H1 (cell line): ENCODE measurements at regions not wholly inside any gene's neighbourhood (a gene's known extent, or its start where the extent isn't known, plus 50 kb on each side); places are given as distances from the start of the nearest gene placed in this dataset.
A peak's percentile ranks its signal among the peaks of the same experiment; 100 is the strongest.

Experiments used
- CTCF ChIA-PET: fragments of 300-600 bp; sonication (Branson Sonifier 250); formaldehyde crosslinking; loops from one replicate; lab custom pipeline; 2021; ENCODE audit not compliant: partially characterized antibody; lab: Charles Lee
- POLR2A ChIA-PET: fragments of 300-600 bp; sonication (Branson Sonifier 250); formaldehyde crosslinking; loops from one replicate; lab custom pipeline; 2021; ENCODE audit warnings: inconsistent platforms; ENCODE audit not compliant: partially characterized antibody; lab: Charles Lee
- DNase-seq, 2 experiments: peaks; one replicate each; pipeline versions ENCODE4 v3.0.0 to v3.0.0-alpha.2; 2010 to 2022; ENCODE audit warnings: low spot score in 2 of 2, low read depth in 1 of 2, mixed read lengths in 1 of 2
- FAIRE-seq: peaks from 2 replicates; lab custom pipeline; 2011; peaks lifted over from hg19 to GRCh38; lab: Jason Lieb, UNC
- H2AFZ ChIP-seq: 2 replicates; pipeline ENCODE4 v1.8.1; 2012; ENCODE audit warnings: low read length, inconsistent platforms
- H2AK5ac ChIP-seq: 2 replicates; pipeline ENCODE4 v1.6.1; 2013; ENCODE audit warnings: low read depth, low read length
- H2BK120ac ChIP-seq: replicated peaks from 2 replicates; pipeline ENCODE3; 2013; ENCODE audit warnings: low read depth, low read length, inconsistent platforms
- H2BK12ac ChIP-seq: 2 replicates; pipeline ENCODE4 v1.6.1; 2013; ENCODE audit warnings: low read depth, low read length
- H2BK15ac ChIP-seq: 2 replicates; pipeline ENCODE4 v1.6.1; 2013; ENCODE audit warnings: low read length
- H2BK20ac ChIP-seq: 2 replicates; pipeline ENCODE4 v1.6.1; 2013; ENCODE audit warnings: low read length
- H2BK5ac ChIP-seq: 2 replicates; pipeline ENCODE4 v1.6.1; 2013; ENCODE audit warnings: low read depth, low read length
- H3K14ac ChIP-seq: 2 replicates; pipeline ENCODE4 v1.6.1; 2013; ENCODE audit warnings: inconsistent platforms; ENCODE audit not compliant: insufficient read length
- H3K18ac ChIP-seq: 2 replicates; pipeline ENCODE4 v1.6.1; 2013; ENCODE audit warnings: low read length; ENCODE audit errors: extremely low read depth
- H3K23ac ChIP-seq: 2 replicates; pipeline ENCODE4 v1.6.1; 2013; ENCODE audit warnings: inconsistent platforms; ENCODE audit not compliant: insufficient read length
- H3K23me2 ChIP-seq: 2 replicates; pipeline ENCODE4 v1.6.1; 2013; ENCODE audit warnings: low read depth, low read length
- H3K27ac ChIP-seq: 2 replicates; pipeline ENCODE4 v1.6.1; 2011; ENCODE audit warnings: low read depth, low read length, inconsistent platforms
- H3K27me3 ChIP-seq, 4 experiments: replicated peaks in 1 of 4; 1 replicate in 1 of 4; 2 replicates in 3 of 4; pipeline versions ENCODE4 v1.6.1 to v1.8.1; 2011 to 2013; ENCODE audit warnings: low read length in 3 of 4, mild to moderate bottlenecking in 3 of 4, inconsistent platforms in 2 of 4, mixed read lengths in 2 of 4, moderate library complexity in 1 of 4; ENCODE audit not compliant: control insufficient read depth in 3 of 4, insufficient read depth in 3 of 4; ENCODE audit errors: extremely low read depth in 1 of 4
- H3K36me3 ChIP-seq, 4 experiments: 2 replicates each; pipeline versions ENCODE4 v1.6.1 to v1.8.1; 2011 to 2013; ENCODE audit warnings: mild to moderate bottlenecking in 4 of 4, low read length in 3 of 4, moderate library complexity in 2 of 4, control low read depth in 1 of 4, inconsistent platforms in 1 of 4; ENCODE audit not compliant: insufficient read depth in 4 of 4, control insufficient read depth in 2 of 4
- H3K4ac ChIP-seq: replicated peaks from 2 replicates; pipeline ENCODE3; 2013; ENCODE audit warnings: low read length, low read depth, mixed read lengths, inconsistent platforms; ENCODE audit not compliant: insufficient read length
- H3K4me1 ChIP-seq, 4 experiments: replicated peaks in 1 of 4; 1 replicate in 1 of 4; 2 replicates in 3 of 4; pipeline versions ENCODE4 v1.6.1 to v1.8.1; 2011 to 2013; ENCODE audit warnings: low read length in 3 of 4, inconsistent platforms in 2 of 4, mixed read lengths in 1 of 4; ENCODE audit not compliant: insufficient read depth in 4 of 4, control insufficient read depth in 3 of 4
- H3K4me2 ChIP-seq, 2 experiments: 2 replicates each; pipeline versions ENCODE4 v1.6.1 to v1.8.1; 2011 to 2013; ENCODE audit warnings: low read depth in 2 of 2, low read length in 2 of 2, control low read depth in 1 of 2, inconsistent platforms in 1 of 2, mild to moderate bottlenecking in 1 of 2; ENCODE audit not compliant: insufficient read depth in 1 of 2
- H3K4me3 ChIP-seq, 4 experiments: fragments of 200-600, 300-600 bp in 1 of 4; sonication (generic), shearing (Covaris generic), sonication (Bioruptor Twin) in 1 of 4; 2 replicates each; pipeline versions ENCODE4 v1.5.1 to v1.8.1; 2011 to 2016; ENCODE audit warnings: low read length in 4 of 4, low read depth in 3 of 4, control low read depth in 2 of 4, inconsistent platforms in 2 of 4, mild to moderate bottlenecking in 2 of 4, mixed read lengths in 1 of 4, moderate library complexity in 1 of 4; ENCODE audit not compliant: insufficient read depth in 2 of 4; ENCODE audit errors: extremely low read depth in 1 of 4
- H3K56ac ChIP-seq: replicated peaks from 2 replicates; pipeline ENCODE3; 2013; ENCODE audit warnings: low read depth, mild to moderate bottlenecking, mixed read lengths, low read length, inconsistent platforms; ENCODE audit not compliant: insufficient read length
- H3K79me1 ChIP-seq: 2 replicates; pipeline ENCODE4 v1.6.1; 2013; ENCODE audit warnings: low read depth, low read length, control low read depth
- H3K79me2 ChIP-seq, 2 experiments: 2 replicates each; pipeline versions ENCODE4 v1.6.1 to v1.8.1; 2012 to 2013; ENCODE audit warnings: low read length in 2 of 2, mild to moderate bottlenecking in 2 of 2, inconsistent platforms in 1 of 2; ENCODE audit not compliant: insufficient read depth in 2 of 2, control insufficient read depth in 1 of 2
- H3K9ac ChIP-seq, 4 experiments: replicated peaks in 1 of 4; 1 replicate in 1 of 4; 2 replicates in 3 of 4; pipeline versions ENCODE4 v1.6.1 to v1.8.1; 2011 to 2013; ENCODE audit warnings: low read depth in 3 of 4, low read length in 3 of 4, control low read depth in 2 of 4, mild to moderate bottlenecking in 2 of 4, moderate library complexity in 2 of 4, inconsistent platforms in 1 of 4; ENCODE audit errors: extremely low read depth in 1 of 4
- H3K9me3 ChIP-seq, 2 experiments: 2 replicates each; pipeline versions ENCODE4 v1.6.1 to v1.8.1; 2012 to 2013; ENCODE audit warnings: mild to moderate bottlenecking in 2 of 2, moderate library complexity in 2 of 2, control low read depth in 1 of 2, inconsistent platforms in 1 of 2, low read depth in 1 of 2, low read length in 1 of 2, mixed read lengths in 1 of 2; ENCODE audit not compliant: insufficient read depth in 2 of 2
- H4K20me1 ChIP-seq, 2 experiments: replicated peaks in 1 of 2; 2 replicates each; pipeline versions ENCODE3 to v1.8.1; 2011 to 2013; ENCODE audit warnings: inconsistent platforms in 2 of 2, low read length in 2 of 2, mild to moderate bottlenecking in 1 of 2; ENCODE audit not compliant: insufficient read depth in 2 of 2, control insufficient read depth in 1 of 2
- H4K5ac ChIP-seq: 2 replicates; pipeline ENCODE4 v1.6.1; 2013; ENCODE audit warnings: low read length, low read depth, mixed read lengths, inconsistent platforms; ENCODE audit not compliant: insufficient read length
- H4K8ac ChIP-seq: 2 replicates; pipeline ENCODE4 v1.8.0; 2013; ENCODE audit warnings: mild to moderate bottlenecking, moderate library complexity, low read length, inconsistent platforms; ENCODE audit not compliant: insufficient read depth; ENCODE audit errors: extremely low read depth
- H4K91ac ChIP-seq: replicated peaks from 2 replicates; pipeline ENCODE3; 2013; ENCODE audit warnings: low read length, mixed read lengths, inconsistent platforms; ENCODE audit not compliant: insufficient read length
- CTBP2 ChIP-seq: IDR thresholded peaks from 2 replicates; pipeline ENCODE4 v1.7.0; 2011; ENCODE audit warnings: borderline replicate concordance, mild to moderate bottlenecking, moderate library complexity, mixed read lengths, low read length; ENCODE audit not compliant: insufficient read depth, insufficient read length
- E2F6 ChIP-seq: IDR thresholded peaks from 2 replicates; pipeline ENCODE4 v1.6.1; 2012; ENCODE audit warnings: inconsistent platforms
- KDM5A ChIP-seq: fragments of 200-600 bp; IDR thresholded peaks from 2 replicates; pipeline ENCODE4 v1.7.1; 2012; ENCODE audit warnings: mild to moderate bottlenecking, low read length, inconsistent platforms, mixed read lengths
- NANOG ChIP-seq: IDR thresholded peaks from 2 replicates; pipeline ENCODE4 v1.6.1; 2011; ENCODE audit warnings: low read length, low read depth, mild to moderate bottlenecking, inconsistent platforms; ENCODE audit not compliant: insufficient read depth, poor library complexity, severe bottlenecking
- RXRA ChIP-seq: IDR thresholded peaks from 2 replicates; pipeline ENCODE4 v1.6.1; 2011; ENCODE audit warnings: low read depth, mild to moderate bottlenecking, low read length, moderate library complexity; ENCODE audit not compliant: insufficient read depth
- TBP ChIP-seq: IDR thresholded peaks from 2 replicates; pipeline ENCODE4 v1.6.1; 2011; ENCODE audit warnings: low read depth, low read length, improper control_type of control experiment
- WGBS, 2 experiments: shearing (Covaris generic) in 1 of 2; methylation state at CpG; one replicate each; pipeline versions ENCODE4 v1.1.6 to v1.1.7; 2013 to 2015; ENCODE audit warnings: low lambda C conversion rate in 2 of 2, mixed read lengths in 2 of 2, inconsistent platforms in 1 of 2, low coverage in 1 of 2, missing lambda C conversion rate in 1 of 2; ENCODE audit not compliant: insufficient replicate concordance in 2 of 2, insufficient coverage in 1 of 2, insufficient read length in 1 of 2; ENCODE audit errors: extremely low coverage in 1 of 2, missing lambda C conversion rate in 1 of 2; 5-methylcytosine and 5-hydroxymethylcytosine counted together
- TF ChIP-seq, protein P1 (sequence below): IDR thresholded peaks from 2 replicates; pipeline ENCODE4 v1.6.1; 2012; ENCODE audit warnings: low read length, inconsistent platforms

DNA sequence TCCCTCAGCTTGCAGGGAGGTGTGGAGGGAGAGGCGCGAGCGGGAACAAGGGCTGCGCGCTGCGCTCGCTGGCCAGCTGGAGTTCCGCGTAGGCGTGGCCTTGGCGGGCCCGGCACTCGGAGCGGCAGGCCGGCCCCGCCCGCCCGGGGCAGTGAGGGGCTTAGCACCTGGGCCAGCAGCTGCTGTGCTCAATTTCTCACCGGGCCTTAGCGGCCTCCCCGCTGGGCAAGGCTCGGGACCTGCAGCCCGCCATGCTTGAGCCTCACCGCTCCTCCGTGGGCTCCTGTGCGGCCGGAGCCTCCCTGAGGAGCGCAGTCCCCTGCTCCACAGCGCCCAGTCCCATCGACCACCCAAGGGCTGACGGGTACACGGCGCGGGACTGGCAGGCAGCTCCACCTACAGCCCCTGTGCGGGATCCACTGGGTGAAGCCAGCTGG is 1516.4 kb downstream of the EFNA5 start:
- Histone ChIP-seq H3K56ac (no peak overlapping the region), H2BK12ac (no peak overlapping the region), H3K14ac (no peak overlapping the region), H3K4me1 (no peaks in the 10 kb centered on the region), H2BK15ac (no peak overlapping the region), H3K27ac (no peak overlapping the region), H2BK20ac (no peak overlapping the region), H4K20me1 (no peaks in the 10 kb centered on the region), H3K23ac (no peak overlapping the region), H3K79me2 (no peaks in the 10 kb centered on the region), H3K27me3 (no peaks in the 10 kb centered on the region), H3K36me3 (no peaks in the 10 kb centered on the region), H2AFZ (no peak overlapping the region), H4K91ac (no peak overlapping the region), H3K9ac (no peak overlapping the region), H2BK5ac (no peak overlapping the region), H3K18ac (no peak overlapping the region), H4K8ac (no peak overlapping the region), H2BK120ac (no peak overlapping the region), H3K79me1 (no peaks in the 10 kb centered on the region), H3K4ac (no peak overlapping the region), H3K9me3 (no peaks in the 10 kb centered on the region; a peak in 1 of 4 replicates), H3K4me2 (no peak overlapping the region), H4K5ac (no peak overlapping the region), H3K23me2 (no peaks in the 10 kb centered on the region), H2AK5ac (no peak overlapping the region), H3K4me3 (no peak overlapping the region)
- 88% methylated on average over 24 of the region's 35 CpGs; no CpG with 5 or more reads in 1 of the 2 experiments for WGBS, 2 experiments
- ChIA-PET CTCF (interaction anchor here (0.6 kb wide), 1 partner anchor 10 kb away, joined by 3 read pairs; no protein-coding TSS in a partner anchor), POLR2A (no interaction called here)
- DNase-seq, result peak in 1 of 2 experiments; percentile 38
- no peak for FAIRE-seq
- TF ChIP-seq RXRA, result no peak
- TF ChIP-seq CTBP2, result no peak
- TF ChIP-seq E2F6, result no peak
- no peak for TF ChIP-seq NANOG
- no peak for TF ChIP-seq TBP
- TF ChIP-seq, protein P1, sequence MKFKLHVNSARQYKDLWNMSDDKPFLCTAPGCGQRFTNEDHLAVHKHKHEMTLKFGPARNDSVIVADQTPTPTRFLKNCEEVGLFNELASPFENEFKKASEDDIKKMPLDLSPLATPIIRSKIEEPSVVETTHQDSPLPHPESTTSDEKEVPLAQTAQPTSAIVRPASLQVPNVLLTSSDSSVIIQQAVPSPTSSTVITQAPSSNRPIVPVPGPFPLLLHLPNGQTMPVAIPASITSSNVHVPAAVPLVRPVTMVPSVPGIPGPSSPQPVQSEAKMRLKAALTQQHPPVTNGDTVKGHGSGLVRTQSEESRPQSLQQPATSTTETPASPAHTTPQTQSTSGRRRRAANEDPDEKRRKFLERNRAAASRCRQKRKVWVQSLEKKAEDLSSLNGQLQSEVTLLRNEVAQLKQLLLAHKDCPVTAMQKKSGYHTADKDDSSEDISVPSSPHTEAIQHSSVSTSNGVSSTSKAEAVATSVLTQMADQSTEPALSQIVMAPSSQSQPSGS, result no peak
- TF ChIP-seq KDM5A, result no peak
